GM23338 (cell line): ENCODE measurements at regions not wholly inside any gene's neighbourhood (a gene's known extent, or its start where the extent isn't known, plus 50 kb on each side); places are given as distances from the start of the nearest gene placed in this dataset.

ENCODE experiments used
- ATAC-seq: fragments of 200-7000 bp; cut with Tn5 transposase; 3 replicates; pipeline ENCODE4 v1.9.1; 2020
- DNase-seq: peaks from one replicate; pipeline ENCODE4 v3.0.0-alpha.2; 2015; ENCODE audit warnings: low spot score
- H2AFZ ChIP-seq: fragments of 200-600 bp; sonication (generic); 2 replicates; pipeline ENCODE4 v1.8.0; 2016; ENCODE audit warnings: antibody characterized with exemption, mild to moderate bottlenecking, moderate library complexity
- H3F3A ChIP-seq: fragments of 200-600 bp; sonication (generic); replicated peaks from 2 replicates; pipeline ENCODE4 v1.8.0; 2017; ENCODE audit warnings: antibody characterized with exemption, mixed run types, low read depth
- H3K27ac ChIP-seq: fragments of 200-600 bp; sonication (generic); 2 replicates; pipeline ENCODE4 v1.6.1; 2016; ENCODE audit warnings: low read depth
- H3K27me3 ChIP-seq: fragments of 200-600 bp; sonication (generic); 2 replicates; pipeline ENCODE4 v1.8.0; 2016; ENCODE audit warnings: mild to moderate bottlenecking, mixed run types, moderate library complexity; ENCODE audit not compliant: insufficient read depth
- H3K36me3 ChIP-seq: fragments of 200-600 bp; sonication (generic); 2 replicates; pipeline ENCODE4 v1.8.0; 2016; ENCODE audit warnings: mild to moderate bottlenecking; ENCODE audit not compliant: insufficient read depth
- H3K4me1 ChIP-seq: fragments of 200-600 bp; sonication (generic); 2 replicates; pipeline ENCODE4 v1.8.0; 2016; ENCODE audit warnings: mild to moderate bottlenecking, moderate library complexity; ENCODE audit not compliant: insufficient read depth
- H3K4me2 ChIP-seq: fragments of 200-600 bp; sonication (generic); 2 replicates; pipeline ENCODE4 v1.7.1; 2017; ENCODE audit warnings: mixed run types
- H3K4me3 ChIP-seq: fragments of 200-600 bp; sonication (generic); 2 replicates; pipeline ENCODE4 v1.6.1; 2016; ENCODE audit warnings: mixed run types
- H3K79me2 ChIP-seq: fragments of 200-600 bp; sonication (generic); replicated peaks from 2 replicates; pipeline ENCODE4 v1.8.0; 2017; ENCODE audit warnings: mild to moderate bottlenecking; ENCODE audit not compliant: insufficient read depth
- H3K9me2 ChIP-seq: fragments of 200-600 bp; sonication (generic); 2 replicates; pipeline ENCODE4 v1.8.0; 2017; ENCODE audit not compliant: insufficient read depth
- H4K20me1 ChIP-seq: fragments of 200-600 bp; sonication (generic); replicated peaks from 2 replicates; pipeline ENCODE4 v1.8.0; 2017; ENCODE audit warnings: mild to moderate bottlenecking; ENCODE audit not compliant: insufficient read depth
- H3K27ac Mint-ChIP-seq: 2 replicates; pipeline ENCODE4 v1.8.0; 2020; ENCODE audit warnings: inconsistent platforms, mild to moderate bottlenecking, moderate library complexity, mixed read lengths
- H3K27me3 Mint-ChIP-seq: 3 replicates; pipeline ENCODE4 v1.8.0; 2022; ENCODE audit warnings: low read depth, mild to moderate bottlenecking, moderate library complexity, mixed read lengths, inconsistent platforms; ENCODE audit not compliant: insufficient read depth, poor library complexity
- H3K36me3 Mint-ChIP-seq: 3 replicates; pipeline ENCODE4 v1.8.0; 2021; ENCODE audit warnings: low read depth, mild to moderate bottlenecking, inconsistent platforms, moderate library complexity, mixed read lengths
- H3K4me1 Mint-ChIP-seq: 3 replicates; pipeline ENCODE4 v1.8.0; 2020; ENCODE audit warnings: mild to moderate bottlenecking, inconsistent platforms, mixed read lengths
- H3K4me3 Mint-ChIP-seq: 3 replicates; pipeline ENCODE4 v1.8.0; 2021; ENCODE audit warnings: moderate library complexity, mild to moderate bottlenecking, inconsistent platforms, mixed read lengths
- H3K9me3 Mint-ChIP-seq: 3 replicates; pipeline ENCODE4 v1.8.0; 2020; ENCODE audit warnings: moderate library complexity, mild to moderate bottlenecking, inconsistent platforms, mixed read lengths
- CREB1 ChIP-seq: fragments of 250-450 bp; sonication (Bioruptor Pico); IDR thresholded peaks from 2 replicates; pipeline ENCODE4 v1.5.0; 2020; ENCODE audit warnings: low read depth, mild to moderate bottlenecking, moderate library complexity
- EZH2 ChIP-seq: fragments of 200-600 bp; sonication (generic); IDR thresholded peaks from one replicate; pipeline ENCODE4 v1.8.0; 2017; ENCODE audit warnings: antibody characterized with exemption, mild to moderate bottlenecking, low read depth; ENCODE audit not compliant: unreplicated experiment
- EZH2phosphoT487 ChIP-seq: fragments of 200-600 bp; sonication (generic); IDR thresholded peaks from one replicate; pipeline ENCODE4 v1.8.1; 2018; ENCODE audit warnings: antibody characterized with exemption; ENCODE audit not compliant: unreplicated experiment
- NANOG ChIP-seq: IDR thresholded peaks from 2 replicates; pipeline ENCODE4 v1.6.1; 2016; ENCODE audit warnings: antibody characterized with exemption, borderline replicate concordance
- STAT1 ChIP-seq: IDR thresholded peaks from one replicate; pipeline ENCODE4 v1.6.1; 2016; ENCODE audit warnings: antibody characterized with exemption; ENCODE audit not compliant: unreplicated experiment
- ZNF114 ChIP-seq: fragments of 250-450 bp; sonication (Bioruptor Pico); IDR thresholded peaks from 2 replicates; pipeline ENCODE4 v1.5.0; 2020; ENCODE audit warnings: mild to moderate bottlenecking, moderate library complexity
- ZNF331 ChIP-seq: fragments of 250-450 bp; sonication (Bioruptor Pico); IDR thresholded peaks from 2 replicates; pipeline ENCODE4 v1.5.0; 2020; ENCODE audit warnings: low read depth, mild to moderate bottlenecking, moderate library complexity
- TF ChIP-seq, protein P1 (sequence below): fragments of 250-450 bp; sonication (Bioruptor Pico); IDR thresholded peaks from 2 replicates; pipeline ENCODE4 v1.5.0; 2020; ENCODE audit warnings: mild to moderate bottlenecking, moderate library complexity
- TF ChIP-seq, protein P2 (sequence below): IDR thresholded peaks from one replicate; pipeline ENCODE4 v1.6.1; 2018; ENCODE audit warnings: antibody characterized with exemption; ENCODE audit not compliant: unreplicated experiment
- TF ChIP-seq, protein P3 (sequence below): IDR thresholded peaks from 2 replicates; pipeline ENCODE4 v1.6.1; 2016; ENCODE audit warnings: antibody characterized with exemption

DNA sequence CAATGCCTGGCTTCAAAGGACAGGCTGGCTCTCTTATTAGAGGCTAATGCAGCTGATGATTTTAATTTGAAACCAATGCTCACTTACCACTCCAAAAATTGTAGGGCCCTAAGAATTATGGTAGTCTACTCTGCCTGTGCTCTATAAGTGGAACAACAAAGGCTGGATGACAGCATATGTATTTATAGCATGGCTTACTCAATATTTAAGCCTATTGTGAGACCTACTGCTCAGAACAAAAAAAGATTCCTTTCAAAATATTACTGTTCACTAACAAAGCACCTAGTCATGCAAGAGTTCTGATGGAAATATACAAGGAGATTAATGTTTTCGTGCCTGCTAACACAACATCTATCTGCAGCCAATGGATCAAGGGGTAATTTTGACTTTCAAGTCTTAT lies 73.8 kb upstream of the DUSP10 start:
- TF ChIP-seq ZNF331 (CRISPR knock-in tag): no peak
- Histone ChIP-seq H3K79me2 (no peaks in the 10 kb centered on the region), H3K9me2 (no peaks in the 10 kb centered on the region), H2AFZ (no peak overlapping the region), H3K4me2 (no peak overlapping the region), H3K27me3 (no peaks in the 10 kb centered on the region), H3K36me3 (no peaks in the 10 kb centered on the region), H3K4me3 (no peak overlapping the region), H3F3A (no peaks in the 10 kb centered on the region), H3K27ac (no peak overlapping the region), H4K20me1 (no peaks in the 10 kb centered on the region), H3K4me1 (no peaks in the 10 kb centered on the region)
- Mint-ChIP-seq H3K4me1 (peaks cover 14% of the 10 kb centered on the region; the same call in 2 of the 3 replicates), H3K27me3 (no peaks in the 10 kb centered on the region), H3K27ac (no peak overlapping the region), H3K36me3 (no peaks in the 10 kb centered on the region), H3K9me3 (no peaks in the 10 kb centered on the region), H3K4me3 (no peak overlapping the region)
- DNase-seq (no peak), ATAC-seq (no peak)

DNA sequence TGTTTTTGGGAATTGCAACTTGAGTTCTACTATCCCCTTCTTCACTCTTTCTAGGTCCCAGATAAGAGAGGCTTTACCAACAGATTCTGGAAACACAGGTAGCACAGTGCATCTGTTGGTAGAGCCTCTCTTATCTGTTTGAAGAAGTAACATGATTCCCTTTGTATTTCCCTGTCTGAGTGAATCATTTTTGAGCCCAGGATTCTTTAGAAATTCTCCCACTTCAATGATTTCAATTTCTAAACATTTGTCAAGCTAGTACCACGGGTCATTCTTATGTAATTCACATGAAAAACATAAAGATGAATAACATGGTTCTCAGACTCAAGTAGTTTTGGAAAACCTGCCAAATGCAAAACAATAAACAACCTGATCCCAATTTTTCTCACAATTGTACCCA lies 72.0 kb upstream of the DUSP10 start:
- H3K4me3 Mint-ChIP-seq: no peak overlapping the region
- 0 out of 2 replicates have a peak, but pooled peaks cover 1% of the 10 kb centered on the region for H3K9me2 ChIP-seq
- no peak for ATAC-seq
- no peaks in the 10 kb centered on the region for H3K27me3 Mint-ChIP-seq
- no peaks in the 10 kb centered on the region for H3K27me3 ChIP-seq
- no peak overlapping the region for H3K27ac Mint-ChIP-seq
- no peak for DNase-seq
- H3K36me3 ChIP-seq: no peaks in the 10 kb centered on the region
- H4K20me1 ChIP-seq: no peaks in the 10 kb centered on the region
- no peaks in the 10 kb centered on the region for H3K4me1 ChIP-seq
- H3K4me1 Mint-ChIP-seq: peaks cover 14% of the 10 kb centered on the region; the same call in 2 of the 3 replicates
- no peaks in the 10 kb centered on the region for H3F3A ChIP-seq
- H2AFZ ChIP-seq: no peak overlapping the region
- no peak overlapping the region for H3K27ac ChIP-seq
- no peaks in the 10 kb centered on the region for H3K9me3 Mint-ChIP-seq
- no peaks in the 10 kb centered on the region for H3K36me3 Mint-ChIP-seq
- H3K79me2 ChIP-seq: no peaks in the 10 kb centered on the region
- H3K4me3 ChIP-seq: no peak overlapping the region
- no peak overlapping the region for H3K4me2 ChIP-seq
- TF ChIP-seq, protein P1, sequence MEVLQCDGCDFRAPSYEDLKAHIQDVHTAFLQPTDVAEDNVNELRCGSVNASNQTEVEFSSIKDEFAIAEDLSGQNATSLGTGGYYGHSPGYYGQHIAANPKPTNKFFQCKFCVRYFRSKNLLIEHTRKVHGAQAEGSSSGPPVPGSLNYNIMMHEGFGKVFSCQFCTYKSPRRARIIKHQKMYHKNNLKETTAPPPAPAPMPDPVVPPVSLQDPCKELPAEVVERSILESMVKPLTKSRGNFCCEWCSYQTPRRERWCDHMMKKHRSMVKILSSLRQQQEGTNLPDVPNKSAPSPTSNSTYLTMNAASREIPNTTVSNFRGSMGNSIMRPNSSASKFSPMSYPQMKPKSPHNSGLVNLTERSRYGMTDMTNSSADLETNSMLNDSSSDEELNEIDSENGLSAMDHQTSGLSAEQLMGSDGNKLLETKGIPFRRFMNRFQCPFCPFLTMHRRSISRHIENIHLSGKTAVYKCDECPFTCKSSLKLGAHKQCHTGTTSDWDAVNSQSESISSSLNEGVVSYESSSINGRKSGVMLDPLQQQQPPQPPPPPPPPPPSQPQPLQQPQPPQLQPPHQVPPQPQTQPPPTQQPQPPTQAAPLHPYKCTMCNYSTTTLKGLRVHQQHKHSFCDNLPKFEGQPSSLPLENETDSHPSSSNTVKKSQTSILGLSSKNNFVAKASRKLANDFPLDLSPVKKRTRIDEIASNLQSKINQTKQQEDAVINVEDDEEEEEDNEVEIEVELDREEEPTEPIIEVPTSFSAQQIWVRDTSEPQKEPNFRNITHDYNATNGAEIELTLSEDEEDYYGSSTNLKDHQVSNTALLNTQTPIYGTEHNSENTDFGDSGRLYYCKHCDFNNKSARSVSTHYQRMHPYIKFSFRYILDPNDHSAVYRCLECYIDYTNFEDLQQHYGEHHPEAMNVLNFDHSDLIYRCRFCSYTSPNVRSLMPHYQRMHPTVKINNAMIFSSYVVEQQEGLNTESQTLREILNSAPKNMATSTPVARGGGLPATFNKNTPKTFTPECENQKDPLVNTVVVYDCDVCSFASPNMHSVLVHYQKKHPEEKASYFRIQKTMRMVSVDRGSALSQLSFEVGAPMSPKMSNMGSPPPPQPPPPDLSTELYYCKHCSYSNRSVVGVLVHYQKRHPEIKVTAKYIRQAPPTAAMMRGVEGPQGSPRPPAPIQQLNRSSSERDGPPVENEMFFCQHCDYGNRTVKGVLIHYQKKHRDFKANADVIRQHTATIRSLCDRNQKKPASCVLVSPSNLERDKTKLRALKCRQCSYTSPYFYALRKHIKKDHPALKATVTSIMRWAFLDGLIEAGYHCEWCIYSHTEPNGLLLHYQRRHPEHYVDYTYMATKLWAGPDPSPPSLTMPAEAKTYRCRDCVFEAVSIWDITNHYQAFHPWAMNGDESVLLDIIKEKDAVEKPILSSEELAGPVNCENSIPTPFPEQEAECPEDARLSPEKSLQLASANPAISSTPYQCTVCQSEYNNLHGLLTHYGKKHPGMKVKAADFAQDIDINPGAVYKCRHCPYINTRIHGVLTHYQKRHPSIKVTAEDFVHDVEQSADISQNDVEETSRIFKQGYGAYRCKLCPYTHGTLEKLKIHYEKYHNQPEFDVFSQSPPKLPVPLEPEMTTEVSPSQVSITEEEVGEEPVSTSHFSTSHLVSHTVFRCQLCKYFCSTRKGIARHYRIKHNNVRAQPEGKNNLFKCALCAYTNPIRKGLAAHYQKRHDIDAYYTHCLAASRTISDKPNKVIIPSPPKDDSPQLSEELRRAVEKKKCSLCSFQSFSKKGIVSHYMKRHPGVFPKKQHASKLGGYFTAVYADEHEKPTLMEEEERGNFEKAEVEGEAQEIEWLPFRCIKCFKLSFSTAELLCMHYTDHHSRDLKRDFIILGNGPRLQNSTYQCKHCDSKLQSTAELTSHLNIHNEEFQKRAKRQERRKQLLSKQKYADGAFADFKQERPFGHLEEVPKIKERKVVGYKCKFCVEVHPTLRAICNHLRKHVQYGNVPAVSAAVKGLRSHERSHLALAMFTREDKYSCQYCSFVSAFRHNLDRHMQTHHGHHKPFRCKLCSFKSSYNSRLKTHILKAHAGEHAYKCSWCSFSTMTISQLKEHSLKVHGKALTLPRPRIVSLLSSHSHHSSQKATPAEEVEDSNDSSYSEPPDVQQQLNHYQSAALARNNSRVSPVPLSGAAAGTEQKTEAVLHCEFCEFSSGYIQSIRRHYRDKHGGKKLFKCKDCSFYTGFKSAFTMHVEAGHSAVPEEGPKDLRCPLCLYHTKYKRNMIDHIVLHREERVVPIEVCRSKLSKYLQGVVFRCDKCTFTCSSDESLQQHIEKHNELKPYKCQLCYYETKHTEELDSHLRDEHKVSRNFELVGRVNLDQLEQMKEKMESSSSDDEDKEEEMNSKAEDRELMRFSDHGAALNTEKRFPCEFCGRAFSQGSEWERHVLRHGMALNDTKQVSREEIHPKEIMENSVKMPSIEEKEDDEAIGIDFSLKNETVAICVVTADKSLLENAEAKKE (CRISPR knock-in tag): no peak
- no peak for TF ChIP-seq ZNF331 (CRISPR knock-in tag)
- TF ChIP-seq, protein P2, sequence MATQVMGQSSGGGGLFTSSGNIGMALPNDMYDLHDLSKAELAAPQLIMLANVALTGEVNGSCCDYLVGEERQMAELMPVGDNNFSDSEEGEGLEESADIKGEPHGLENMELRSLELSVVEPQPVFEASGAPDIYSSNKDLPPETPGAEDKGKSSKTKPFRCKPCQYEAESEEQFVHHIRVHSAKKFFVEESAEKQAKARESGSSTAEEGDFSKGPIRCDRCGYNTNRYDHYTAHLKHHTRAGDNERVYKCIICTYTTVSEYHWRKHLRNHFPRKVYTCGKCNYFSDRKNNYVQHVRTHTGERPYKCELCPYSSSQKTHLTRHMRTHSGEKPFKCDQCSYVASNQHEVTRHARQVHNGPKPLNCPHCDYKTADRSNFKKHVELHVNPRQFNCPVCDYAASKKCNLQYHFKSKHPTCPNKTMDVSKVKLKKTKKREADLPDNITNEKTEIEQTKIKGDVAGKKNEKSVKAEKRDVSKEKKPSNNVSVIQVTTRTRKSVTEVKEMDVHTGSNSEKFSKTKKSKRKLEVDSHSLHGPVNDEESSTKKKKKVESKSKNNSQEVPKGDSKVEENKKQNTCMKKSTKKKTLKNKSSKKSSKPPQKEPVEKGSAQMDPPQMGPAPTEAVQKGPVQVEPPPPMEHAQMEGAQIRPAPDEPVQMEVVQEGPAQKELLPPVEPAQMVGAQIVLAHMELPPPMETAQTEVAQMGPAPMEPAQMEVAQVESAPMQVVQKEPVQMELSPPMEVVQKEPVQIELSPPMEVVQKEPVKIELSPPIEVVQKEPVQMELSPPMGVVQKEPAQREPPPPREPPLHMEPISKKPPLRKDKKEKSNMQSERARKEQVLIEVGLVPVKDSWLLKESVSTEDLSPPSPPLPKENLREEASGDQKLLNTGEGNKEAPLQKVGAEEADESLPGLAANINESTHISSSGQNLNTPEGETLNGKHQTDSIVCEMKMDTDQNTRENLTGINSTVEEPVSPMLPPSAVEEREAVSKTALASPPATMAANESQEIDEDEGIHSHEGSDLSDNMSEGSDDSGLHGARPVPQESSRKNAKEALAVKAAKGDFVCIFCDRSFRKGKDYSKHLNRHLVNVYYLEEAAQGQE: no peak
- TF ChIP-seq, protein P3, sequence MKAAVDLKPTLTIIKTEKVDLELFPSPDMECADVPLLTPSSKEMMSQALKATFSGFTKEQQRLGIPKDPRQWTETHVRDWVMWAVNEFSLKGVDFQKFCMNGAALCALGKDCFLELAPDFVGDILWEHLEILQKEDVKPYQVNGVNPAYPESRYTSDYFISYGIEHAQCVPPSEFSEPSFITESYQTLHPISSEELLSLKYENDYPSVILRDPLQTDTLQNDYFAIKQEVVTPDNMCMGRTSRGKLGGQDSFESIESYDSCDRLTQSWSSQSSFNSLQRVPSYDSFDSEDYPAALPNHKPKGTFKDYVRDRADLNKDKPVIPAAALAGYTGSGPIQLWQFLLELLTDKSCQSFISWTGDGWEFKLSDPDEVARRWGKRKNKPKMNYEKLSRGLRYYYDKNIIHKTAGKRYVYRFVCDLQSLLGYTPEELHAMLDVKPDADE: no peak
- TF ChIP-seq STAT1: no peak
- no peak for TF ChIP-seq ZNF114 (CRISPR knock-in tag)
- no peak for TF ChIP-seq EZH2phosphoT487
- TF ChIP-seq EZH2: no peak
- no peak for TF ChIP-seq CREB1 (CRISPR knock-in tag)
- TF ChIP-seq NANOG: no peak
